ENCODE measurements at regions not wholly inside any gene's neighbourhood (a gene's known extent, or its start where the extent isn't known, plus 50 kb on each side); places are given as distances from the start of the nearest gene placed in this dataset.

- no peak for TF ChIP-seq POLR2AphosphoS5 (IDR thresholded peaks at IDR 0.05; ENCODE audit: low read depth, low read length)
- no peak for TF ChIP-seq CEBPB (IDR thresholded peaks at IDR 0.05; ENCODE audit: low read depth)
- no peak for TF ChIP-seq CTCF (IDR thresholded peaks at IDR 0.05 in 2 of 3, conservative IDR thresholded peaks at IDR 0.05 in 1 of 3; ENCODE audit: borderline replicate concordance in 1 of 3, insufficient read depth in 1 of 3, low read depth in 2 of 3, low read length in 2 of 3)
These were observed 73.9 kb upstream of the TAF1B start for GRCh38 chr2:9769171-9770005.

Data from HCT116 (cell line).